H9 (cell line): ENCODE measurements at regions not wholly inside any gene's neighbourhood (a gene's known extent, or its start where the extent isn't known, plus 50 kb on each side); places are given as distances from the start of the nearest gene placed in this dataset.
A peak's percentile ranks its signal among the peaks of the same experiment; 100 is the strongest.

Experiments used
- DNase-seq: peaks from one replicate; pipeline ENCODE4 v3.0.0-alpha.2; 2017
- H2AFZ ChIP-seq: one replicate; pipeline ENCODE4 v1.6.1; 2013; ENCODE audit warnings: mild to moderate bottlenecking, low read length, control low read depth, moderate library complexity
- H2AK5ac ChIP-seq: 2 replicates; pipeline ENCODE4 v1.6.1; 2013; ENCODE audit warnings: low read length, control low read depth, mixed read lengths; ENCODE audit not compliant: insufficient read length
- H2BK120ac ChIP-seq: one replicate; pipeline ENCODE4 v1.6.1; 2013; ENCODE audit warnings: low read depth, mild to moderate bottlenecking, low read length, control low read depth, inconsistent platforms; ENCODE audit not compliant: poor library complexity, severe bottlenecking
- H2BK12ac ChIP-seq: 2 replicates; pipeline ENCODE4 v1.6.1; 2013; ENCODE audit warnings: low read length, control low read depth, mixed read lengths, low read depth; ENCODE audit not compliant: insufficient read length
- H2BK15ac ChIP-seq: 2 replicates; pipeline ENCODE4 v1.6.1; 2013; ENCODE audit warnings: low read depth, low read length, control low read depth
- H2BK20ac ChIP-seq: one replicate; pipeline ENCODE4 v1.6.1; 2013; ENCODE audit warnings: low read depth, mild to moderate bottlenecking, low read length, control low read depth, inconsistent platforms; ENCODE audit not compliant: poor library complexity, severe bottlenecking
- H2BK5ac ChIP-seq: 2 replicates; pipeline ENCODE4 v1.6.1; 2013; ENCODE audit warnings: low read length, control low read depth, mixed read lengths; ENCODE audit not compliant: insufficient read length
- H3K14ac ChIP-seq: 2 replicates; pipeline ENCODE4 v1.6.1; 2013; ENCODE audit warnings: low read length, control low read depth; ENCODE audit not compliant: insufficient read depth
- H3K18ac ChIP-seq: 2 replicates; pipeline ENCODE4 v1.6.1; 2013; ENCODE audit warnings: low read depth, mild to moderate bottlenecking, mixed read lengths, low read length, control low read depth; ENCODE audit not compliant: insufficient read length
- H3K23ac ChIP-seq: 2 replicates; pipeline ENCODE4 v1.6.1; 2013; ENCODE audit warnings: low read length, control low read depth, mixed read lengths, low read depth; ENCODE audit not compliant: insufficient read length
- H3K23me2 ChIP-seq: 2 replicates; pipeline ENCODE4 v1.6.1; 2013; ENCODE audit warnings: low read depth, mild to moderate bottlenecking, mixed read lengths, low read length, control low read depth; ENCODE audit not compliant: insufficient read length, poor library complexity, severe bottlenecking
- H3K27ac ChIP-seq: 2 replicates; pipeline ENCODE4 v1.5.1; 2013; ENCODE audit warnings: low read length, control low read depth, mixed read lengths, low read depth; ENCODE audit not compliant: insufficient read length
- H3K27me3 ChIP-seq: 2 replicates; pipeline ENCODE4 v1.6.1; 2013; ENCODE audit warnings: low read length, control low read depth, inconsistent platforms; ENCODE audit not compliant: insufficient read depth
- H3K4ac ChIP-seq: 2 replicates; pipeline ENCODE4 v1.6.1; 2013; ENCODE audit warnings: low read depth, mild to moderate bottlenecking, control low read depth, inconsistent platforms, low read length, moderate library complexity
- H3K4me1 ChIP-seq: 2 replicates; pipeline ENCODE4 v1.6.1; 2013; ENCODE audit warnings: low read length, control low read depth, inconsistent platforms; ENCODE audit not compliant: insufficient read depth
- H3K4me2 ChIP-seq: 2 replicates; pipeline ENCODE4 v1.6.1; 2013; ENCODE audit warnings: low read length, control low read depth, mixed read lengths; ENCODE audit not compliant: insufficient read length, insufficient read depth
- H3K56ac ChIP-seq: 2 replicates; pipeline ENCODE4 v1.6.1; 2013; ENCODE audit warnings: low read depth, mild to moderate bottlenecking, mixed read lengths, low read length, control low read depth; ENCODE audit not compliant: insufficient read length
- H3K79me1 ChIP-seq: 2 replicates; pipeline ENCODE4 v1.6.1; 2013; ENCODE audit warnings: low read depth, mild to moderate bottlenecking, moderate library complexity, low read length, control low read depth, inconsistent platforms; ENCODE audit not compliant: insufficient read depth, poor library complexity, severe bottlenecking
- H3K79me2 ChIP-seq: 2 replicates; pipeline ENCODE4 v1.6.1; 2013; ENCODE audit warnings: low read length, control low read depth, inconsistent platforms; ENCODE audit not compliant: insufficient read depth
- H3K9ac ChIP-seq: 2 replicates; pipeline ENCODE4 v1.6.1; 2013; ENCODE audit warnings: low read length, control low read depth, mixed read lengths; ENCODE audit not compliant: insufficient read length; ENCODE audit errors: extremely low read depth
- H3K9me3 ChIP-seq: one replicate; pipeline ENCODE4 v1.6.1; 2013; ENCODE audit warnings: low read depth, low read length, inconsistent platforms; ENCODE audit not compliant: control insufficient read depth
- H3T11ph ChIP-seq: one replicate; pipeline ENCODE4 v1.6.1; 2013; ENCODE audit warnings: mild to moderate bottlenecking, low read length, control low read depth, inconsistent platforms
- H4K20me1 ChIP-seq: one replicate; pipeline ENCODE4 v1.6.1; 2013; ENCODE audit not compliant: control insufficient read depth, insufficient read length, insufficient read depth
- H4K5ac ChIP-seq: 2 replicates; pipeline ENCODE4 v1.6.1; 2013; ENCODE audit warnings: low read depth, mild to moderate bottlenecking, mixed read lengths, low read length, control low read depth; ENCODE audit not compliant: insufficient read length
- H4K8ac ChIP-seq: replicated peaks from 2 replicates; pipeline ENCODE4 v1.6.1; 2013; ENCODE audit warnings: low read length, control low read depth, mixed read lengths, low read depth; ENCODE audit not compliant: insufficient read length
- H4K91ac ChIP-seq: 2 replicates; pipeline ENCODE4 v1.6.1; 2013; ENCODE audit warnings: low read depth, mild to moderate bottlenecking, moderate library complexity, mixed read lengths, low read length, control low read depth; ENCODE audit not compliant: insufficient read length
- H3K27ac Mint-ChIP-seq, 3 experiments: 2 replicates in 2 of 3; 3 replicates in 1 of 3; pipeline ENCODE4 v1.8.0; 2020 to 2021; ENCODE audit warnings: mixed read lengths in 3 of 3, mild to moderate bottlenecking in 1 of 3, moderate library complexity in 1 of 3
- H3K27me3 Mint-ChIP-seq: 2 replicates; pipeline ENCODE4 v1.8.0; 2021; ENCODE audit warnings: low read depth, mild to moderate bottlenecking, moderate library complexity, mixed read lengths
- H3K36me3 Mint-ChIP-seq, 3 experiments: 2 replicates in 2 of 3; 3 replicates in 1 of 3; pipeline ENCODE4 v1.8.0; 2020 to 2021; ENCODE audit warnings: low read depth in 3 of 3, mixed read lengths in 3 of 3; ENCODE audit not compliant: insufficient read depth in 1 of 3
- H3K4me1 Mint-ChIP-seq, 2 experiments: 2 replicates each; pipeline ENCODE4 v1.8.0; 2020; ENCODE audit warnings: mixed read lengths in 2 of 2
- H3K4me3 Mint-ChIP-seq, 2 experiments: 2 replicates in 1 of 2; 3 replicates in 1 of 2; pipeline ENCODE4 v1.8.0; 2020 to 2021; ENCODE audit warnings: mild to moderate bottlenecking in 2 of 2, mixed read lengths in 2 of 2, moderate library complexity in 1 of 2
- H3K9me3 Mint-ChIP-seq, 2 experiments: 2 replicates in 1 of 2; 3 replicates in 1 of 2; pipeline ENCODE4 v1.8.0; 2020; ENCODE audit warnings: mild to moderate bottlenecking in 2 of 2, mixed read lengths in 2 of 2, moderate library complexity in 1 of 2
- TF ChIP-seq, protein P1 (sequence below): fragments of 200-600 bp; sonication (generic); conservative IDR thresholded peaks from 3 replicates; pipeline ENCODE4 v1.8.0; 2021; ENCODE audit warnings: antibody characterized with exemption, mild to moderate bottlenecking

DNA sequence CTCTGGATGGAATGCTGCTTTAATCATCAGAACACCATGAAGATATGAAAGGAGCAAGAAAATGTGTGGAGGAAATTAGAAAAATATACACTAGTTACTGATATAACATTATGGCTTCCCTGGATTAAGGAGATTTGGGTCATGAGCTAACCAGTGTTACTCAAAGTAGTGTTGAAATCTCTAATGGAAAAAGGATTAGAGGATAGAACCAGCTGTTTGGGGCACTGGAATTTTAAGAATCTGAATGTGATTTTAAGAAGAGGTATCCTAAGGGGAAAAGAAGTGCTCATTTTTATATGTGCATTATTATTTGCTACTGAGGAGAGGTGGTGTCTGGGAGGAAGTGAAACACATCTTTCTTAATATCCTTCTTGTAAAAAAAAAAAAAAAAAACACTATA, 164.1 kb upstream of the PPARGC1A start:
- Histone ChIP-seq H3K27ac (no peak overlapping the region), H2BK15ac (no peak overlapping the region), H3K27me3 (no peaks in the 10 kb centered on the region), H3K4me1 (no peaks in the 10 kb centered on the region), H2BK20ac (no peak overlapping the region), H3K56ac (no peak overlapping the region), H4K8ac (no peak overlapping the region), H3K23ac (no peak overlapping the region), H3T11ph (no peak overlapping the region), H3K4ac (no peak overlapping the region), H3K23me2 (no peaks in the 10 kb centered on the region), H3K79me2 (no peaks in the 10 kb centered on the region), H2AFZ (no peak overlapping the region), H3K9me3 (no peaks in the 10 kb centered on the region), H3K79me1 (no peaks in the 10 kb centered on the region), H3K18ac (no peak overlapping the region), H4K20me1 (no peaks in the 10 kb centered on the region), H4K91ac (no peak overlapping the region), H3K14ac (no peak overlapping the region), H2BK12ac (no peak overlapping the region), H2BK5ac (no peak overlapping the region), H3K4me2 (no peak overlapping the region), H3K9ac (no peak overlapping the region), H2AK5ac (no peak overlapping the region), H4K5ac (no peak overlapping the region), H2BK120ac (no peak overlapping the region)
- DNase-seq = no peak
- Mint-ChIP-seq H3K27ac (peak overlapping the region in 1 of 3 experiments; percentile 40; a peak in 1 of 7 replicates), H3K4me1 (peaks cover 8 to 10% of the 10 kb centered on the region in 2 experiments), H3K9me3 (no peaks in the 10 kb centered on the region), H3K4me3 (no peak overlapping the region), H3K27me3 (peaks cover 2% of the 10 kb centered on the region; the same call in 1 of the 2 replicates), H3K36me3 (no peaks in the 10 kb centered on the region)
- TF ChIP-seq, protein P1, sequence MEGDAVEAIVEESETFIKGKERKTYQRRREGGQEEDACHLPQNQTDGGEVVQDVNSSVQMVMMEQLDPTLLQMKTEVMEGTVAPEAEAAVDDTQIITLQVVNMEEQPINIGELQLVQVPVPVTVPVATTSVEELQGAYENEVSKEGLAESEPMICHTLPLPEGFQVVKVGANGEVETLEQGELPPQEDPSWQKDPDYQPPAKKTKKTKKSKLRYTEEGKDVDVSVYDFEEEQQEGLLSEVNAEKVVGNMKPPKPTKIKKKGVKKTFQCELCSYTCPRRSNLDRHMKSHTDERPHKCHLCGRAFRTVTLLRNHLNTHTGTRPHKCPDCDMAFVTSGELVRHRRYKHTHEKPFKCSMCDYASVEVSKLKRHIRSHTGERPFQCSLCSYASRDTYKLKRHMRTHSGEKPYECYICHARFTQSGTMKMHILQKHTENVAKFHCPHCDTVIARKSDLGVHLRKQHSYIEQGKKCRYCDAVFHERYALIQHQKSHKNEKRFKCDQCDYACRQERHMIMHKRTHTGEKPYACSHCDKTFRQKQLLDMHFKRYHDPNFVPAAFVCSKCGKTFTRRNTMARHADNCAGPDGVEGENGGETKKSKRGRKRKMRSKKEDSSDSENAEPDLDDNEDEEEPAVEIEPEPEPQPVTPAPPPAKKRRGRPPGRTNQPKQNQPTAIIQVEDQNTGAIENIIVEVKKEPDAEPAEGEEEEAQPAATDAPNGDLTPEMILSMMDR = no peak
